ENCODE measurements at regions not wholly inside any gene's neighbourhood (a gene's known extent, or its start where the extent isn't known, plus 50 kb on each side); places are given as distances from the start of the nearest gene placed in this dataset.
A peak's percentile ranks its signal among the peaks of the same experiment; 100 is the strongest.

- POLR2A ChIA-PET (ENCODE audit: unreplicated experiment), result no interaction called here
- H3K9me2 ChIP-seq (replicated peaks; ENCODE audit: low read length), result no peaks in the 10 kb centered on the region
- no peaks in the 10 kb centered on the region for H3K27me3 ChIP-seq (ENCODE audit: low read length)
- H3K4me2 ChIP-seq (ENCODE audit: low read length), result no peak overlapping the region
- intact Hi-C loops (cut with micrococcal nuclease), result loop anchor here (10.0 kb wide), 1 partner anchor 602 kb away; no protein-coding TSS in a partner anchor
- no TSS peak for BruUV-seq (replicated peaks)
- no peaks in the 10 kb centered on the region for H3K79me2 ChIP-seq (ENCODE audit: low read length)
- no peak overlapping the region for H2AFZ ChIP-seq (ENCODE audit: low read length)
- ATAC-seq (no peak), DNase-seq (no peak)
- no peaks in the 10 kb centered on the region for H4K20me1 ChIP-seq (ENCODE audit: low read length)
- no peaks in the 10 kb centered on the region for H3K36me3 ChIP-seq (ENCODE audit: low read depth, low read length)
- H3K9me3 ChIP-seq (ENCODE audit: low read length), result no peaks in the 10 kb centered on the region
- CTCF ChIA-PET, result no interaction called here
- H3K27ac ChIP-seq (ENCODE audit: low read length), result no peak overlapping the region
- H3K4me1 ChIP-seq (ENCODE audit: insufficient read depth, low read length), result peaks cover 19% of the 10 kb centered on the region
- H3K4me3 ChIP-seq (ENCODE audit: low read length), result no peak overlapping the region
- H3K9ac ChIP-seq (ENCODE audit: low read length), result no peak overlapping the region
- TF ChIP-seq EZH2 (IDR thresholded peaks at IDR 0.05; ENCODE audit: low read length, unreplicated experiment) (no peak), EZH2phosphoT487 (IDR thresholded peaks at IDR 0.05; ENCODE audit: borderline replicate concordance, low read length) (no peak), CTCF (conservative IDR thresholded peaks at IDR 0.05; ENCODE audit: low read depth, low read length) (no peak)
- no peaks in the 10 kb centered on the region for H3F3A ChIP-seq (ENCODE audit: low read length, unreplicated experiment)
Measured at GRCh38 chr12:43286986-43287385, 265.0 kb downstream of the ADAMTS20 start.

GRCh38 chr12:43285159-43285598 lies 266.8 kb downstream of the ADAMTS20 start:
- Histone ChIP-seq H3K9ac (ENCODE audit: low read length) (no peak overlapping the region), H3K9me3 (ENCODE audit: low read length) (no peaks in the 10 kb centered on the region), H3K79me2 (ENCODE audit: low read length) (no peaks in the 10 kb centered on the region), H3K27me3 (ENCODE audit: low read length) (no peaks in the 10 kb centered on the region), H3K9me2 (replicated peaks; ENCODE audit: low read length) (no peaks in the 10 kb centered on the region), H3K4me1 (ENCODE audit: insufficient read depth, low read length) (peaks cover 30% of the 10 kb centered on the region), H4K20me1 (ENCODE audit: low read length) (no peaks in the 10 kb centered on the region), H3F3A (ENCODE audit: low read length, unreplicated experiment) (no peaks in the 10 kb centered on the region), H3K36me3 (ENCODE audit: low read depth, low read length) (no peaks in the 10 kb centered on the region), H3K4me2 (ENCODE audit: low read length) (peak overlapping the region; percentile 55), H2AFZ (ENCODE audit: low read length) (no peak overlapping the region), H3K4me3 (ENCODE audit: low read length) (no peak overlapping the region), H3K27ac (ENCODE audit: low read length) (peak overlapping the region; percentile 42)
- peak; percentile 53 for ATAC-seq
- DNase-seq, result peak; percentile 87
- CTCF ChIA-PET, result interaction anchor here (0.8 kb wide), 1 partner anchor 795 kb away, joined by 3 read pairs; no protein-coding TSS in a partner anchor
- POLR2A ChIA-PET (ENCODE audit: unreplicated experiment), result no interaction called here
- BruUV-seq (replicated peaks), result no TSS peak
- TF ChIP-seq EZH2 (IDR thresholded peaks at IDR 0.05; ENCODE audit: low read length, unreplicated experiment), result no peak
- TF ChIP-seq EZH2phosphoT487 (IDR thresholded peaks at IDR 0.05; ENCODE audit: borderline replicate concordance, low read length), result no peak
- TF ChIP-seq CTCF (conservative IDR thresholded peaks at IDR 0.05; ENCODE audit: low read depth, low read length), result no peak
- intact Hi-C loops (cut with micrococcal nuclease), result loop anchor here (10.0 kb wide), 1 partner anchor 600 kb away; no protein-coding TSS in a partner anchor

- H3K4me2 ChIP-seq (ENCODE audit: low read length), result peak overlapping the region; percentile 55
- H3K9me2 ChIP-seq (replicated peaks; ENCODE audit: low read length), result no peaks in the 10 kb centered on the region
- peak overlapping the region; percentile 42 for H3K27ac ChIP-seq (ENCODE audit: low read length)
- H3K79me2 ChIP-seq (ENCODE audit: low read length), result no peaks in the 10 kb centered on the region
- ChIA-PET CTCF (interaction anchor here (0.8 kb wide), 1 partner anchor 795 kb away, joined by 3 read pairs; no protein-coding TSS in a partner anchor), POLR2A (ENCODE audit: unreplicated experiment) (no interaction called here)
- H3K4me3 ChIP-seq (ENCODE audit: low read length), result no peak overlapping the region
- H3F3A ChIP-seq (ENCODE audit: low read length, unreplicated experiment), result no peaks in the 10 kb centered on the region
- peaks cover 30% of the 10 kb centered on the region for H3K4me1 ChIP-seq (ENCODE audit: insufficient read depth, low read length)
- ATAC-seq, result no peak
- H3K36me3 ChIP-seq (ENCODE audit: low read depth, low read length), result no peaks in the 10 kb centered on the region
- no peaks in the 10 kb centered on the region for H4K20me1 ChIP-seq (ENCODE audit: low read length)
- no peaks in the 10 kb centered on the region for H3K27me3 ChIP-seq (ENCODE audit: low read length)
- DNase-seq, result no peak
- H3K9ac ChIP-seq (ENCODE audit: low read length), result no peak overlapping the region
- no peak for TF ChIP-seq EZH2phosphoT487 (IDR thresholded peaks at IDR 0.05; ENCODE audit: borderline replicate concordance, low read length)
- H2AFZ ChIP-seq (ENCODE audit: low read length), result no peak overlapping the region
- intact Hi-C loops (cut with micrococcal nuclease), result loop anchor here (5.0 to 10.0 kb wide), 3 partner anchors 600 to 1157 kb away; no protein-coding TSS in a partner anchor
- no peaks in the 10 kb centered on the region for H3K9me3 ChIP-seq (ENCODE audit: low read length)
- BruUV-seq (replicated peaks), result no TSS peak
Measured at GRCh38 chr12:43284486-43285158, 267.4 kb downstream of the ADAMTS20 start.

Data from PC-3 (cell line).